Kidney epithelial cell (primary cell): ENCODE measurements at regions not wholly inside any gene's neighbourhood (a gene's known extent, or its start where the extent isn't known, plus 50 kb on each side); places are given as distances from the start of the nearest gene placed in this dataset.
"Not testable (repeated sequence)": the region's sequence is repeated elsewhere in the genome, so short reads cannot be mapped to it uniquely, and the experiment has no call there.

Source experiments
- DNase-seq: peaks from one replicate; pipeline ENCODE4 v3.0.0-alpha.2; 2010; ENCODE audit warnings: low read depth
- H3K27me3 ChIP-seq: 2 replicates; pipeline ENCODE4 v1.6.0; 2011; ENCODE audit warnings: low read length; ENCODE audit not compliant: control insufficient read depth, insufficient read depth
- H3K36me3 ChIP-seq: 2 replicates; pipeline ENCODE4 v1.5.1; 2011; ENCODE audit warnings: low read length; ENCODE audit not compliant: control insufficient read depth, insufficient read depth
- H3K4me3 ChIP-seq: 2 replicates; pipeline ENCODE4 v1.5.1; 2011; ENCODE audit warnings: low read depth, mild to moderate bottlenecking, control low read depth, low read length
- TF ChIP-seq, protein P1 (sequence below): IDR thresholded peaks from 2 replicates; pipeline ENCODE4 v1.5.1; 2011; ENCODE audit warnings: mild to moderate bottlenecking, moderate library complexity, low read length, control low read depth, inconsistent platforms; ENCODE audit not compliant: insufficient read depth, poor library complexity, severe bottlenecking

DNA sequence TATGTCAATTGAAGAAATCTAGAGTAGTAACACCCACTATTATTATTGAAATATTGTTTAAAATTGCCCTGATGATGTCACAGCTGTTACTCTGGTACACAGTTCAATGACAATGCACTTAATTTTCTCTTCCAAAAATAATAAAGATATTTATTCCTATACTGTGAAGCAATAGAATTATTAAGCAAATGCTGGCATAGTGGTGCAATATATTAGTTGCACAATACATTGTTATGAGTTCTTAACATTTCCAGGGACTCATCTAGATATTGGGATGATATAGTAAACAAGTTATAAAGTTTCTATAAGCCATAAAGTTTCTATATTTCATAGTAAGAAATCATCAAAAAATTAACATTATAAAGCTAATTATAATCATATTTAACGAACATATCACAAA is 897.8 kb downstream of the LRFN5 start:
- no peaks in the 10 kb centered on the region for H3K27me3 ChIP-seq
- DNase-seq: no peak
- TF ChIP-seq, protein P1, sequence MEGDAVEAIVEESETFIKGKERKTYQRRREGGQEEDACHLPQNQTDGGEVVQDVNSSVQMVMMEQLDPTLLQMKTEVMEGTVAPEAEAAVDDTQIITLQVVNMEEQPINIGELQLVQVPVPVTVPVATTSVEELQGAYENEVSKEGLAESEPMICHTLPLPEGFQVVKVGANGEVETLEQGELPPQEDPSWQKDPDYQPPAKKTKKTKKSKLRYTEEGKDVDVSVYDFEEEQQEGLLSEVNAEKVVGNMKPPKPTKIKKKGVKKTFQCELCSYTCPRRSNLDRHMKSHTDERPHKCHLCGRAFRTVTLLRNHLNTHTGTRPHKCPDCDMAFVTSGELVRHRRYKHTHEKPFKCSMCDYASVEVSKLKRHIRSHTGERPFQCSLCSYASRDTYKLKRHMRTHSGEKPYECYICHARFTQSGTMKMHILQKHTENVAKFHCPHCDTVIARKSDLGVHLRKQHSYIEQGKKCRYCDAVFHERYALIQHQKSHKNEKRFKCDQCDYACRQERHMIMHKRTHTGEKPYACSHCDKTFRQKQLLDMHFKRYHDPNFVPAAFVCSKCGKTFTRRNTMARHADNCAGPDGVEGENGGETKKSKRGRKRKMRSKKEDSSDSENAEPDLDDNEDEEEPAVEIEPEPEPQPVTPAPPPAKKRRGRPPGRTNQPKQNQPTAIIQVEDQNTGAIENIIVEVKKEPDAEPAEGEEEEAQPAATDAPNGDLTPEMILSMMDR: no peak
- H3K4me3 ChIP-seq: no peak overlapping the region
- H3K36me3 ChIP-seq: no peaks in the 10 kb centered on the region

DNA sequence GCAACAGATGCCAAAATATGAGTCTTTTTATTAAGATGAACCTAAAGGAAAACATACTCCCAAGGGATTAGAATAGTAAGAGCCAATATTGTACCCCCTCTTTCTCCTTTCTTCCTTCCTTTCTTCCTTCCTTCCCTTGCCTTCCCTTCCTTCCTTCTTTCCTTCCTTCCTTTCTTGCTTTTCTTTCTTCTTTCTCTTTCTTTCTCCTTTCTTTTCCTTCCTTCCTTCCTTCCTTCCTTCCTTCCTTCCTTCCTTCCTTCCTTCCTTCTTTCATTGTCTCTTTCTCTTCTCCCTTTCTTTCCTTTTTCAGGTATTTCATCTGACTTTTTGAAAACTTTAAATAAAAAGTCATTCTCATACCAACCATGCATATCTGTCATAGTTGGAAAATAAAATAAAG is 892.5 kb downstream of the LRFN5 start:
- DNase-seq: no peak
- Histone ChIP-seq H3K36me3 (no peaks in the 10 kb centered on the region), H3K4me3 (no peak overlapping the region), H3K27me3 (no peaks in the 10 kb centered on the region)
- TF ChIP-seq, protein P1: no peak

DNA sequence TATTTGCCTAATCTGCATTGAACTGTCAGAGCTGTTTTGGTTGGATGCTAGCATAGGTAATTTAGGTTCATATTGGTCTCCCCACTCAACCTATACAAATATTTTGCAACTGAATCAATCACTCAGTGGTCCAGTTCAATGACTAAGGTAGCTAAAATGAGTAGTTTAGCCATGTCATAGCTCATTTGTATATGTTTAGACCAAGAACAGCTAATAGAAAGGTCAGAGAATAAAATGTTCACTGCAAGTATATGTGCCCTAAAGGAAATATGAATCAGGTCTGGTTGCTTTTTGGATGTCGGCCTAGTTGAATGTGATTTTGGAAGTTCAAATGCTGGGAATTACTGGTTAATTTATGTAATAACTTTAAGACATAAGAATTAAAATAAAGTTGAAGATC is 883.9 kb downstream of the LRFN5 start:
- no peak for DNase-seq
- Histone ChIP-seq H3K27me3 (no peaks in the 10 kb centered on the region), H3K4me3 (no peak overlapping the region), H3K36me3 (no peaks in the 10 kb centered on the region)
- TF ChIP-seq, protein P1: no peak

DNA sequence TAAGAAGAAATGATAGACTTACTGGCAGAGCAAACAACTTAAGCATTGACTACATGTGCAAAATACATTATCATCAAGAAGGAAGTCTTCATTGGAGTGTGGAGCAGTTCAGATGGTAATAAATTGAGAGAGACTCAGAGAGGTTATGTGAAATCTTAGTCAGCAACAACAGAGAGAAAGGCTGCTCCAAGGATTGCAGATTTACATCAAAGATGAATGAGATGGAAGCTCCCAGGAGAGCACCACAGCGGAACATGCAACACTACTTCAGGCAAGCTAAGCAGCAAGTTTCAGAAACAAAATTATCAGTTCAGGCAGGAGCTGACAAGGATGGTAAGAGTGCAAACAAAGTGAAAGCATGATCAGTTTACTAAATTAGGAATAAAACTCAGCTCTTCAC is 882.3 kb downstream of the LRFN5 start:
- no peak overlapping the region for H3K4me3 ChIP-seq
- H3K27me3 ChIP-seq: no peaks in the 10 kb centered on the region
- DNase-seq: no peak
- TF ChIP-seq, protein P1: no peak
- H3K36me3 ChIP-seq: no peaks in the 10 kb centered on the region

DNA sequence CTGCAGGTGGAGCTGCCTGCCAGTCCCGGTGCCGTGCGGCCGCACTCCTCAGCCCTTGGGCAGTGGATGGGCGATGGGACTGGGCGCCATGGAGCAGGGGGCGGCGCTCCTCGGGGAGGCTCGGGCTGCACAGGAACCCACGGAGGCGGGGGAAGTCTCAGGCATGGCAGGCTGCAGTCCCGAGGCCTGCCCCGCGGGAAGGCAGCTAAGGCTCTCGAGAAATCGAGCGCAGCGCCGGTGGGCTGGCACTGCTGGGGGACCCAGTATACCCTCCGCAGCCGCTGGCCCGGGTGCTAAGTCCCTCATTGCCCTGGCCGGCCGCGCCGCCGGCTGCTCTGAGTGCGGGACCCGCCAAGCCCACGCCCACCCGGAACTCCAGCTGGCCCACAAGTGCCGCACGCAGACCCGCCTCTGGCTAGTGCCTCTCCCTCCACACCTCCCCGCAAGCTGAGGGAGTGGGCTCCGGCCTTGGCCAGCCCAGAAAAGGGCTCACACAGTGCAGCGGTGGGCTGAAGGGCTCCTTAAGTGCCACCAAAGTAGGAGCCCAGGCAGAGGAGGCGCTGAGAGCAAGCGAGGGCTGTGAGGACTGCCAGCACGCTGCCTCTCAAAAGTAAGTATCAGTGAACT is 875.8 kb downstream of the LRFN5 start:
- not testable (repeated sequence) for DNase-seq, H3K36me3 ChIP-seq, H3K27me3 ChIP-seq, H3K4me3 ChIP-seq

DNA sequence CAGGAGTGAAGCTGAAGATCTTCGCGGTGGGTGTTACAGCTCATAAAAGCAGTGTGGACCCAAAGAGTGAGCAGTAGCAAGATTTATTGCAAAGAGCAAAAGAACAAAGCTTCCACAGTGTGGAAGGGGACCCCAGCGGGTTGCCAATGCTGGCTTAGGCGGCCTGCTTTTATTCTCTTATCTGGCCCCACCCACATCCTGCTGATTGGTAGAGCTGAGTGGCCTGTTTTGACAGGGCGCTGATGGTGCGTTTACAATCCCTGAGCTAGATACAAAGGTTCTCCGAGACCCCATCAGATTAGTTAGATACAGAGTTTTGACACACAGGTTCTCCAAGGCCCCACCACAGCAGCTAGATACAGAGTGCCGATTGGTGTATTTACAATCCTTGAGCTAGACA is 875.0 kb downstream of the LRFN5 start:
- DNase-seq, H3K4me3 ChIP-seq, H3K36me3 ChIP-seq, H3K27me3 ChIP-seq: not testable (repeated sequence)

DNA sequence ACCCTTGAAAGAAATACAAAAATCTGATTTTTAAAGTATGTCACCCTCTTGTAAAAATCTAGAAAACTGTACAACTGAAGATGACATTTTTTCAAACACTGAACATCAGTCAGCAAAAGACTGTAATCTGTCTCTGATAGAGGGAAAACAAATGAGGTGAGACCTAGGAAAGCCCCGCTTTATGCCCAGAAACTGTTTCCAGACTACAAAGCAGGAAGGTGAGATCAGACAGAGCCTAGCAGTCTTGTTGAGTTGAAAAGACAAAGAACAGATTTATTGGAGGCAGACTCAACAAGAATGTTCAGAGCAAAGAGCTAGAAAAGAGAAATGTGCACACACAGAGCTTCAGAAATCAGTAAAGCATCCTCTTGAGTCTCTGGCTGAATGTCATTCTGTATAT is 873.6 kb downstream of the LRFN5 start:
- H3K27me3 ChIP-seq: no peaks in the 10 kb centered on the region
- no peaks in the 10 kb centered on the region for H3K36me3 ChIP-seq
- DNase-seq: no peak
- TF ChIP-seq, protein P1: no peak
- H3K4me3 ChIP-seq: no peak overlapping the region
